Activated naive CD8-positive, alpha-beta T cell treated with anti-CD3 and anti-CD28 coated beads for 36 hours (primary cell): ENCODE measurements at regions not wholly inside any gene's neighbourhood (a gene's known extent, or its start where the extent isn't known, plus 50 kb on each side); places are given as distances from the start of the nearest gene placed in this dataset.

Source experiments
- DNase-seq: peaks from one replicate; pipeline ENCODE4 v3.0.0; 2021
- H3K27ac Mint-ChIP-seq: one replicate; pipeline ENCODE4 v1.8.0; 2022; ENCODE audit warnings: mild to moderate bottlenecking, moderate library complexity, mixed read lengths
- H3K27me3 Mint-ChIP-seq: one replicate; pipeline ENCODE4 v1.8.0; 2022; ENCODE audit warnings: mild to moderate bottlenecking, mixed read lengths
- H3K36me3 Mint-ChIP-seq: one replicate; pipeline ENCODE4 v1.8.0; 2021; ENCODE audit warnings: mild to moderate bottlenecking, mixed read lengths
- H3K4me1 Mint-ChIP-seq: one replicate; pipeline ENCODE4 v1.8.0; 2021; ENCODE audit warnings: mixed read lengths
- H3K4me3 Mint-ChIP-seq: one replicate; pipeline ENCODE4 v1.8.0; 2022; ENCODE audit warnings: mild to moderate bottlenecking, moderate library complexity, mixed read lengths
- H3K9me3 Mint-ChIP-seq: one replicate; pipeline ENCODE4 v1.8.0; 2022; ENCODE audit warnings: mixed read lengths

GRCh38 chr12:90899456-90900182 is 55.4 kb downstream of the CCER1 start:
- no peaks in the 10 kb centered on the region for H3K36me3 Mint-ChIP-seq
- H3K9me3 Mint-ChIP-seq, result no peaks in the 10 kb centered on the region
- H3K27ac Mint-ChIP-seq, result no peak overlapping the region
- peaks cover 9% of the 10 kb centered on the region for H3K27me3 Mint-ChIP-seq
- DNase-seq, result no peak
- no peaks in the 10 kb centered on the region for H3K4me1 Mint-ChIP-seq
- H3K4me3 Mint-ChIP-seq, result no peak overlapping the region

GRCh38 chr12:90897986-90898385 is 57.0 kb downstream of the CCER1 start:
- Mint-ChIP-seq H3K36me3 (no peaks in the 10 kb centered on the region), H3K27me3 (peaks cover 13% of the 10 kb centered on the region), H3K4me1 (no peaks in the 10 kb centered on the region), H3K4me3 (no peak overlapping the region), H3K9me3 (no peaks in the 10 kb centered on the region), H3K27ac (no peak overlapping the region)
- no peak for DNase-seq

- Mint-ChIP-seq H3K27me3 (peaks cover 13% of the 10 kb centered on the region), H3K4me3 (no peak overlapping the region), H3K36me3 (no peaks in the 10 kb centered on the region), H3K9me3 (no peaks in the 10 kb centered on the region), H3K4me1 (no peaks in the 10 kb centered on the region), H3K27ac (no peak overlapping the region)
- DNase-seq, result no peak
These were observed 57.7 kb downstream of the CCER1 start for GRCh38 chr12:90897316-90897715.

- no peaks in the 10 kb centered on the region for H3K9me3 Mint-ChIP-seq
- no peaks in the 10 kb centered on the region for H3K36me3 Mint-ChIP-seq
- DNase-seq, result no peak
- no peak overlapping the region for H3K27ac Mint-ChIP-seq
- peaks cover 13% of the 10 kb centered on the region for H3K27me3 Mint-ChIP-seq
- H3K4me1 Mint-ChIP-seq, result no peaks in the 10 kb centered on the region
- H3K4me3 Mint-ChIP-seq, result no peak overlapping the region
These were observed 58.2 kb downstream of the CCER1 start for GRCh38 chr12:90896821-90897220.

- no peak overlapping the region for H3K4me3 Mint-ChIP-seq
- H3K27me3 Mint-ChIP-seq, result peaks cover 13% of the 10 kb centered on the region
- DNase-seq, result no peak
- H3K36me3 Mint-ChIP-seq, result no peaks in the 10 kb centered on the region
- no peaks in the 10 kb centered on the region for H3K9me3 Mint-ChIP-seq
- no peak overlapping the region for H3K27ac Mint-ChIP-seq
- H3K4me1 Mint-ChIP-seq, result no peaks in the 10 kb centered on the region
These were observed 58.8 kb downstream of the CCER1 start for GRCh38 chr12:90896164-90896563.

GRCh38 chr12:90888316-90888715 is 66.7 kb downstream of the CCER1 start:
- DNase-seq, result no peak
- Mint-ChIP-seq H3K36me3 (no peaks in the 10 kb centered on the region), H3K27me3 (no peaks in the 10 kb centered on the region), H3K9me3 (no peaks in the 10 kb centered on the region), H3K4me1 (no peaks in the 10 kb centered on the region), H3K27ac (no peak overlapping the region), H3K4me3 (no peak overlapping the region)

- no peak overlapping the region for H3K27ac Mint-ChIP-seq
- H3K36me3 Mint-ChIP-seq, result no peaks in the 10 kb centered on the region
- no peaks in the 10 kb centered on the region for H3K9me3 Mint-ChIP-seq
- H3K4me3 Mint-ChIP-seq, result no peak overlapping the region
- H3K4me1 Mint-ChIP-seq, result no peaks in the 10 kb centered on the region
- DNase-seq, result no peak
- no peaks in the 10 kb centered on the region for H3K27me3 Mint-ChIP-seq
These were observed 71.5 kb downstream of the CCER1 start for GRCh38 chr12:90883456-90883855.

GRCh38 chr12:90871726-90872096 is 83.3 kb downstream of the CCER1 start:
- Mint-ChIP-seq H3K27me3 (peaks cover 4% of the 10 kb centered on the region), H3K4me3 (no peak overlapping the region), H3K9me3 (no peaks in the 10 kb centered on the region), H3K4me1 (no peaks in the 10 kb centered on the region), H3K27ac (no peak overlapping the region), H3K36me3 (no peaks in the 10 kb centered on the region)
- no peak for DNase-seq

GRCh38 chr12:90870971-90871725 is 83.8 kb downstream of the CCER1 start:
- no peaks in the 10 kb centered on the region for H3K4me1 Mint-ChIP-seq
- H3K27me3 Mint-ChIP-seq, result peaks cover 4% of the 10 kb centered on the region
- DNase-seq, result no peak
- no peak overlapping the region for H3K4me3 Mint-ChIP-seq
- H3K27ac Mint-ChIP-seq, result no peak overlapping the region
- no peaks in the 10 kb centered on the region for H3K36me3 Mint-ChIP-seq
- no peaks in the 10 kb centered on the region for H3K9me3 Mint-ChIP-seq

GRCh38 chr12:90868626-90869025 is 86.3 kb downstream of the CCER1 start:
- Mint-ChIP-seq H3K4me3 (no peak overlapping the region), H3K27ac (no peak overlapping the region), H3K27me3 (no peaks in the 10 kb centered on the region), H3K4me1 (no peaks in the 10 kb centered on the region), H3K9me3 (no peaks in the 10 kb centered on the region), H3K36me3 (no peaks in the 10 kb centered on the region)
- no peak for DNase-seq

- Mint-ChIP-seq H3K9me3 (no peaks in the 10 kb centered on the region), H3K4me1 (no peaks in the 10 kb centered on the region), H3K27ac (no peak overlapping the region), H3K36me3 (no peaks in the 10 kb centered on the region), H3K27me3 (peaks cover 9% of the 10 kb centered on the region), H3K4me3 (no peak overlapping the region)
- DNase-seq, result no peak
These were observed 95.4 kb downstream of the CCER1 start for GRCh38 chr12:90859591-90859990.

- no peak for DNase-seq
- peaks cover 9% of the 10 kb centered on the region for H3K27me3 Mint-ChIP-seq
- H3K36me3 Mint-ChIP-seq, result no peaks in the 10 kb centered on the region
- no peak overlapping the region for H3K27ac Mint-ChIP-seq
- H3K9me3 Mint-ChIP-seq, result no peaks in the 10 kb centered on the region
- peaks cover 2% of the 10 kb centered on the region for H3K4me1 Mint-ChIP-seq
- H3K4me3 Mint-ChIP-seq, result no peak overlapping the region
These were observed 96.7 kb downstream of the CCER1 start for GRCh38 chr12:90858252-90858651.

- H3K36me3 Mint-ChIP-seq, result no peaks in the 10 kb centered on the region
- H3K27me3 Mint-ChIP-seq, result no peaks in the 10 kb centered on the region
- DNase-seq, result no peak
- no peak overlapping the region for H3K27ac Mint-ChIP-seq
- H3K4me3 Mint-ChIP-seq, result no peak overlapping the region
- H3K9me3 Mint-ChIP-seq, result no peaks in the 10 kb centered on the region
- peaks cover 2% of the 10 kb centered on the region for H3K4me1 Mint-ChIP-seq
These were observed 99.4 kb downstream of the CCER1 start for GRCh38 chr12:90855534-90855933.

- Mint-ChIP-seq H3K4me1 (peaks cover 2% of the 10 kb centered on the region), H3K27me3 (no peaks in the 10 kb centered on the region), H3K27ac (no peak overlapping the region), H3K36me3 (no peaks in the 10 kb centered on the region), H3K9me3 (no peaks in the 10 kb centered on the region), H3K4me3 (no peak overlapping the region)
- DNase-seq, result no peak
These were observed 100.8 kb downstream of the CCER1 start for GRCh38 chr12:90854136-90854689.

GRCh38 chr12:90851800-90852718 is 102.9 kb downstream of the CCER1 start:
- H3K27ac Mint-ChIP-seq, result no peak overlapping the region
- no peak for DNase-seq
- peaks cover 2% of the 10 kb centered on the region for H3K4me1 Mint-ChIP-seq
- H3K27me3 Mint-ChIP-seq, result no peaks in the 10 kb centered on the region
- H3K36me3 Mint-ChIP-seq, result no peaks in the 10 kb centered on the region
- H3K9me3 Mint-ChIP-seq, result no peaks in the 10 kb centered on the region
- no peak overlapping the region for H3K4me3 Mint-ChIP-seq
